HCT116 (cell line): ENCODE measurements at regions not wholly inside any gene's neighbourhood (a gene's known extent, or its start where the extent isn't known, plus 50 kb on each side); places are given as distances from the start of the nearest gene placed in this dataset.

Experiments
- ATAC-seq: fragments of 200-7000 bp; cut with Tn5 transposase; 2 replicates; pipeline ENCODE4 v1.9.1; 2020; ENCODE audit warnings: mild to moderate bottlenecking, moderate library complexity
- BruUV-seq: library from RNA; stranded (reverse); fragments of 400-500 nt; replicated peaks from 2 replicates; lab custom pipeline; 2021; lab: Mats Ljungman, UMichigan
- CTCF ChIA-PET: fragments of 300-600 bp; sonication (Branson Sonifier 250); formaldehyde crosslinking; loops from one replicate; lab custom pipeline; 2021; ENCODE audit warnings: antibody characterized with exemption; lab: Charles Lee
- POLR2A ChIA-PET: fragments of 300-600, 350-600 bp; sonication (Branson Sonifier 250); formaldehyde crosslinking; loops from one replicate; lab custom pipeline; 2021; ENCODE audit warnings: antibody characterized with exemption; lab: Charles Lee
- RAD21 ChIA-PET, 2 experiments: fragments of 300-600 bp; sonication (Branson Sonifier 250); formaldehyde crosslinking; loops; one replicate each; lab custom pipeline; 2023; ENCODE audit warnings: low total read pairs in 2 of 2; ENCODE audit not compliant: uncharacterized antibody in 2 of 2, unreplicated experiment in 2 of 2, low non-redundant PET in 1 of 2; lab: Charles Lee
- DNase-seq: peaks from one replicate; pipeline ENCODE4 v3.0.0-alpha.2; 2010; ENCODE audit warnings: low read depth, low spot score
- H2AFZ ChIP-seq: fragments of 200-600 bp; shearing (Covaris generic), sonication (generic); 2 replicates; pipeline ENCODE4 v1.6.1; 2017; ENCODE audit warnings: low read depth, mixed run types, mixed read lengths, antibody characterized with exemption, low read length; ENCODE audit not compliant: poor library complexity, severe bottlenecking
- H3K27ac ChIP-seq: 2 replicates; pipeline ENCODE4 v1.5.1; 2012; ENCODE audit warnings: low read depth, low read length
- H3K27me3 ChIP-seq: fragments of 200-600 bp; sonication (generic); 2 replicates; pipeline ENCODE4 v1.6.1; 2016; ENCODE audit warnings: mixed run types, low read length, mixed read lengths; ENCODE audit not compliant: insufficient read depth
- H3K36me3 ChIP-seq, 2 experiments: fragments of 200-500 bp in 1 of 2; fragments of 200-600 bp in 1 of 2; sonication (Bioruptor generic) in 1 of 2; sonication (generic) in 1 of 2; 2 replicates each; pipeline versions ENCODE4 v1.5.1 to v1.6.1; 2014 to 2016; ENCODE audit warnings: low read length in 2 of 2, inconsistent platforms in 1 of 2, mixed read lengths in 1 of 2, mixed run types in 1 of 2; ENCODE audit not compliant: insufficient read depth in 2 of 2, control insufficient read depth in 1 of 2
- H3K4me1 ChIP-seq, 2 experiments: fragments of 200-600 bp in 1 of 2; sonication (generic) in 1 of 2; 2 replicates each; pipeline versions ENCODE4 v1.5.1 to v1.6.1; 2012 to 2017; ENCODE audit warnings: low read length in 2 of 2, inconsistent platforms in 1 of 2, mild to moderate bottlenecking in 1 of 2, mixed read lengths in 1 of 2, mixed run types in 1 of 2, moderate library complexity in 1 of 2; ENCODE audit not compliant: insufficient read depth in 2 of 2, control insufficient read depth in 1 of 2
- H3K4me2 ChIP-seq: fragments of 200-600 bp; sonication (generic); 2 replicates; pipeline ENCODE4 v1.6.1; 2017; ENCODE audit warnings: mixed run types, low read length, mixed read lengths
- H3K4me3 ChIP-seq, 2 experiments: fragments of 200-600 bp in 1 of 2; sonication (generic) in 1 of 2; replicated peaks in 1 of 2; 2 replicates each; pipeline ENCODE4 v1.5.1; 2011 to 2016; ENCODE audit warnings: low read length in 2 of 2, control low read depth in 1 of 2, low read depth in 1 of 2, mild to moderate bottlenecking in 1 of 2, mixed read lengths in 1 of 2, mixed run types in 1 of 2
- H3K79me2 ChIP-seq: fragments of 200-600 bp; sonication (generic); 2 replicates; pipeline ENCODE4 v1.6.1; 2017; ENCODE audit warnings: mild to moderate bottlenecking, mixed run types, low read length, moderate library complexity, mixed read lengths; ENCODE audit not compliant: insufficient read depth
- H3K9ac ChIP-seq: fragments of 200-600 bp; sonication (generic); 2 replicates; pipeline ENCODE4 v1.6.1; 2016; ENCODE audit warnings: low read length, mixed read lengths
- H3K9me2 ChIP-seq: fragments of 200-600 bp; sonication (generic), shearing (Covaris generic); 2 replicates; pipeline ENCODE4 v1.6.1; 2017; ENCODE audit warnings: mixed run types, mild to moderate bottlenecking, moderate library complexity; ENCODE audit not compliant: insufficient read depth
- H3K9me3 ChIP-seq, 2 experiments: fragments of 200-500 bp in 1 of 2; fragments of 200-600 bp in 1 of 2; sonication (Bioruptor generic) in 1 of 2; sonication (generic) in 1 of 2; 2 replicates each; pipeline ENCODE4 v1.6.1; 2014 to 2017; ENCODE audit warnings: low read length in 2 of 2, mixed read lengths in 2 of 2, inconsistent platforms in 1 of 2, low read depth in 1 of 2, mild to moderate bottlenecking in 1 of 2, mixed run types in 1 of 2, moderate library complexity in 1 of 2; ENCODE audit not compliant: control insufficient read depth in 1 of 2, insufficient read depth in 1 of 2
- H4K20me1 ChIP-seq: fragments of 200-600 bp; sonication (generic), shearing (Covaris generic); 2 replicates; pipeline ENCODE4 v1.6.1; 2017; ENCODE audit warnings: mixed run types, mild to moderate bottlenecking, moderate library complexity; ENCODE audit not compliant: insufficient read depth
- ATF3 ChIP-seq: IDR thresholded peaks from 2 replicates; pipeline ENCODE4 v1.6.1; 2012
- CEBPB ChIP-seq: IDR thresholded peaks from 2 replicates; pipeline ENCODE4 v1.6.1; 2012; ENCODE audit warnings: low read depth
- POLR2A ChIP-seq: IDR thresholded peaks from 2 replicates; pipeline ENCODE4 v1.7.0; 2011; ENCODE audit warnings: borderline replicate concordance; ENCODE audit not compliant: insufficient read depth, insufficient read length; ENCODE audit errors: extremely low read depth
- REST ChIP-seq: IDR thresholded peaks from 2 replicates; pipeline ENCODE4 v1.6.1; 2012; ENCODE audit warnings: low read depth
- SIN3A ChIP-seq: IDR thresholded peaks from 2 replicates; pipeline ENCODE4 v1.6.1; 2012; ENCODE audit warnings: low read depth
- SRF ChIP-seq: IDR thresholded peaks from 2 replicates; pipeline ENCODE4 v1.6.1; 2012; ENCODE audit warnings: low read depth
- TCF7L2 ChIP-seq: IDR thresholded peaks from 2 replicates; pipeline ENCODE4 v1.7.0; 2011; ENCODE audit warnings: borderline replicate concordance, inconsistent platforms; ENCODE audit not compliant: insufficient read depth, insufficient read length; ENCODE audit errors: extremely low read depth
- YY1 ChIP-seq: IDR thresholded peaks from 2 replicates; pipeline ENCODE4 v1.6.1; 2011; ENCODE audit warnings: low read length, low read depth, moderate library complexity, mild to moderate bottlenecking; ENCODE audit not compliant: insufficient replicate concordance; ENCODE audit errors: extremely low read depth
- intact Hi-C: fragments of 100-400 bp; cut with micrococcal nuclease; formaldehyde crosslinking; loops from 2 replicates; pipeline ENCODE4 v1.10.0; 2022

GRCh38 chr7:77467408-77467807 lies 51.3 kb upstream of the GSAP start:
- BruUV-seq = no TSS peak
- CTCF ChIA-PET = no interaction called here
- TF ChIP-seq YY1 = no peak
- TF ChIP-seq POLR2A = no peak
- no peak for TF ChIP-seq TCF7L2
- no peak for TF ChIP-seq SRF
- TF ChIP-seq CEBPB = no peak
- TF ChIP-seq ATF3 = no peak
- no peak for TF ChIP-seq REST
- no peak for TF ChIP-seq SIN3A
- Histone ChIP-seq H3K4me3 (no peak overlapping the region), H2AFZ (no peak overlapping the region), H3K4me1 (peaks cover 0 to 9% of the 10 kb centered on the region in 2 experiments; a peak in 2 of 4 replicates), H3K79me2 (no peaks in the 10 kb centered on the region), H3K27me3 (no peaks in the 10 kb centered on the region), H3K27ac (no peak overlapping the region), H4K20me1 (no peaks in the 10 kb centered on the region), H3K9me3 (no peaks in the 10 kb centered on the region; a peak in 1 of 4 replicates), H3K9ac (no peak overlapping the region), H3K36me3 (no peaks in the 10 kb centered on the region), H3K9me2 (no peaks in the 10 kb centered on the region), H3K4me2 (no peak overlapping the region)
- POLR2A ChIA-PET = no interaction called here
- no peak for DNase-seq
- RAD21 ChIA-PET = no interaction called here
- ATAC-seq = no peak
- intact Hi-C loops = no loop called here
